GM19468 (cell line): ENCODE measurements at regions not wholly inside any gene's neighbourhood (a gene's known extent, or its start where the extent isn't known, plus 50 kb on each side); places are given as distances from the start of the nearest gene placed in this dataset.
A peak's percentile ranks its signal among the peaks of the same experiment; 100 is the strongest.
"Not testable (repeated sequence)": the region's sequence is repeated elsewhere in the genome, so short reads cannot be mapped to it uniquely, and the experiment has no call there.

Source experiments
- ATAC-seq: cut with Tn5 transposase; IDR thresholded peaks from one replicate; pipeline ENCODE4 v1.9.1; 2021; ENCODE audit warnings: mild to moderate bottlenecking, moderate library complexity, moderate number of reproducible peaks; ENCODE audit not compliant: unreplicated experiment; ENCODE audit errors: extremely low read depth

DNA sequence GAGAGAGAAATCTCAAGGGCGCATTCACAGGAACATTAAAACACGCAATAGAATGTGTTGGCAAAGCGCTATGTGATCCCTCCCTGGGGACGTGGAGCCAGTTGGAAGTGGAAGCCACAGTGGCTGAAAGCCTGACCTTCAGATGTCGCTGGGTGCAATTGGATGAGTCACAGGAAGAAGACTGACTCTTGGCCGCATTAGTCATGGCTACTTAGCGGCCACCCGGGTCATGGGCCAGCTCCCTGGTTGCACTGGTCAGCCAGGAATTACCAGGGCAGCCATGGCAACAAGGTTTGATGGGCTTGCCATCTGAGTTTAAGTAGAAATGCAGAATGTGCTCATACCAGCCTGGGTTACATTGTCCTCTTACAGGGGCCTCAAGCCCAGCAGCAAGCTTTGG, 231.2 kb upstream of the FRG2C start:
- ATAC-seq, result not testable (repeated sequence)

DNA sequence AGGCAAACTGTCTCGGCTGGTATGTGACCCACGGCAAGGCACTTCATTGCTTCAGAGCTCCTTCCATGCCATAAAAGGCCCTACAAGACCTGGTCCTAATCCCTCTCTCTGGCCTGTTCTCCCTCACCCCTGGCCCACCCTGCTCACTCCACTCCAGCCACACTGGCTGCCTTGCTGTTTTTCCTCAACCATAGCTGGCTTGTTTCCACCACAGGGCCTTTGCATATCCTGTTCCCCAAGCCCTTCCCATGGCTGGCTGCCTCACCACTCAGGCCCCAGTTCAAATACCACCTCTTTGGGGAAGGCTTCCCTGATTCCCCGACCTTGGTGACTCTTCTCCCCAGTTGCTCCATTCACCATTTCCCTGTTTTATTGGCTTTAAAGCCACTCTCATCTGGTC, 230.8 kb upstream of the FRG2C start:
- ATAC-seq, result not testable (repeated sequence)

DNA sequence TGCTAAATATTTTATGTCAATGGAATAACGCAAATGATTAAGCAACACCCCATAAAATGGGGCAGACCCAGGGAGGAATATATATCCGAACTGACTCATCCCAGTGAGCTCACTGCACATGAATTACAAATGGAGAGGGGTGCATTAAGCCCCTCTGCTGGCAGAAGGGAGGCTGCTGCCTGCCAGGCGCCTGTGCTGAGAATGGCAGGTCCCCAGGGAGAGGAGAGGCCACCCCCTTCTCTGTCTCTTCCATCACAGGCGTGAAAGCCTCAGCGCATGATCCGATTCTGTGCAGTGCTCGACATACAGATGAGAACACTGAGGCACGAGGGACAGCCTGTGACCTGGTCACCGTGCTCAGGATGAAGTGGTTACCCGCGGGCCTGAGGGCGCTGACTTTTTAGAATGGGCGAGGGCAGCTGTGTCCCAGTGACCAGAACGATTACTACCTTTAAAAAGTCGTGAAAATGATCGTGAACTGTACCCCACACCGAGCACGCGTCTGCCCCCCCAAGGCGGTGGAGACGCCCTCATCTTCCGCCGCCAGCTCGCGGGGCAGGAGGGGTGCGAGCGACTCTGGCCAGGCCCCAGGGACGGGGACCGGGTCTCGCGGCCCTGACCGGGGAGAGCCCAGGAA, 229.7 kb upstream of the FRG2C start:
- not testable (repeated sequence) for ATAC-seq

DNA sequence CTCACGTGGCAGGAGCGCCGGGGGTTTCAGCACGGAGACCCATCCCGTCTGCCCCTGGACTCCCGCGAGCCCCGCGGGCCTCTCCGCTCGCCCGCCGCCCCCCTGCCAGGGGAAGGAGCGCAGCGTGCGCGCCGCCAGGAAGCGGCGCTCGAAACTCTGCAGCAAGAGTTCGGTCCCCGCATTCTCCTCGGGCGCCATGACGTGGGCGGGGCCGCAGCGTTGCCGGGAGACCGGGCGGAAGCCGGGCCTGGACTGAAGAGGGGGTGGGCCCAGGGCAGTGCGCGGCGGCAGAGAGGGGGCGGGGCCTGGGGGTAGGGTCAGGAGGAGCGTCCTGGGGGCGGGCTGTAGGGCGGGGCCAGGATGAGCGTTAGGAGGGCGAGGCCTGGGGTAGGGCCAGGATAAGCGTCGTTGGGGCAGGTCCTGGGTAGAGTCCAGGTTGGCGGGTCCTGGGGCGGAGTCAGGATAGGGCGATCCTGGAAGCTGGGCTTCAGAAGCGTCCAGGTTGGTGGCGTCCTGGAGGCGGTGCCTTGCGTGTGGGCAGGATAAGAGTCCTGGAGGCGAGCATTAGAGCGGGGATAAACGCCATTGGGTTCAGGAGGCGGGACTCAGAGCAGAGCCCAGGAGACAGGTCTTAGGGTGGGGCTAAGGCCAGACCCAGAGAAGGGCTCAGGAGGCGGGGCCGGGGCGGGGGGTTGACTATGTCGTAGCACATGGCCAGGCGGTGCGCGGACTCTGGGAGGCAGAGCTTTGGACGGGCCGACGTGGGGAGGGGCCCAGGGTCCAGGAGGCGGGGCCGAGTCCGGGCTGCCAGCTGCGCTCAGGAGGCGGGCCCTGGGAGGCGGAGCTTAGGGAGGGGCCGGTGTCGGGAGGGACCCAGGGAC, 229.0 kb upstream of the FRG2C start:
- peak; percentile 97 for ATAC-seq

DNA sequence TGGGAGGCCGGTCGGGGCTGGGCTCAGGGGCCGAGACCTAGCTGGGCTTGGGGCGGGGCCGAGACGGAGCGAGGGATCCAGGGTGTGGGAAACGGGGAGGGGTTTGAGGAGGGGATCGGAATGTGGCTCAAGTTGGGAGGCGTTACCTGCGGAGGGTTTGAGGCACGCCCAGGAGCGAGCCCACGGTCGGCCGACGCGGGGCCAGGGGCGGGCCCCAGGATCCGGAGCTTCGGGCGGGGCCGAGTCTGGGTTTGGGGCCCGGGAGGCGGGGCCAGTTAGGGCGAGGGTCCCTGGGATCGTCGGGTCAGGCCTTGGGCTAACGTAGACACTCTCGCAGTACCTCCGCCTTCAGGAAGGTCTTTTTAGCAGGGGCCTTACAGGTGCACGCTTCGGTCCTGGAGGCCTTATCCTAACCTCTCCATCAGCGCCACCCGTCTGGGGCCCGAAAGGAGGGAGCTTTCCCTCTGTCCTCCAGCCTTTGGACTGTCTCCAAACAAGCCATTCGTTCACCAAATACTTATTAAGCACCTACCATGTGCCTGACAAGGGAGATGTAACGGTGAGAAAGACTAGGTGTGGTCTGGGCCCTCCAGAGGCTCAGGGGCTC, 228.2 kb upstream of the FRG2C start:
- ATAC-seq, result not testable (repeated sequence)

DNA sequence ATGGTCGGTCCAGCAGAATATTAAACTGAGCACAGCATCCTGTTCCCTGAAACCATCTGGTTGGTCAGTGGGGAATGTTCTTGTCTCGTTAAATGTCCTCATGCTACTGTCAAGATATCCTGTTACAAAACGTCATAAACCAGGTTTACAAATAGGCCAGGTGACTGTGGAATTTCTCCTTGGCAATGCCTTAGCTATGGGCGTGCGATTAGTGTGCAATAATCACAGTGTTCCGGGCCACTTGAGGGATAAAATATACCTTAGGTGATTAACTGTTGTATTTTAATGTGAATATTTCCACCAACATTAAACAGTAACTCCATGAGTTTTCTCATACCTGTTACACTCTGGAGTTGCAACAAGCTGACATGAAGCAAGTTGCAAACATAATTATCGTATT, 223.1 kb upstream of the FRG2C start:
- not testable (repeated sequence) for ATAC-seq

DNA sequence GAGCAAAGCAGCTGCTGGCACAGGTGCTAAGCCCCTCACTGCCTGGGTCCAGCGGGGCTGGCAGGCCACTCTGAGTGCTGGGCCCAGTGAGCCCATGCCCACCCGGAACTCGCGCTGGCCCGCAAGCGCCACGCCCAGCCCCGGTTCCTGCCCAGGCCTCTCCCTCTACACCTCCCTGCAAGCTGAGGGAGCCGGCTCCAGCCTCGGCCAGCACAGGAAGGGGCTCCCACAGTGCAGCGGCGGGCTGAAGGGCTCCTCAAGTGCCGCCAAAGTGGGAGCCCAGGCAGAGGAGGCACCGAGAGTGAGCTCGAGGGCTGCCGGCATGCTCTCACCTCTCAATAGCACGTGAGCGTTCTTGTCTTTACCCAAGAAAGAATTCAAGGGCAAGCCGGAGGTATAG, 219.5 kb upstream of the FRG2C start:
- not testable (repeated sequence) for ATAC-seq

DNA sequence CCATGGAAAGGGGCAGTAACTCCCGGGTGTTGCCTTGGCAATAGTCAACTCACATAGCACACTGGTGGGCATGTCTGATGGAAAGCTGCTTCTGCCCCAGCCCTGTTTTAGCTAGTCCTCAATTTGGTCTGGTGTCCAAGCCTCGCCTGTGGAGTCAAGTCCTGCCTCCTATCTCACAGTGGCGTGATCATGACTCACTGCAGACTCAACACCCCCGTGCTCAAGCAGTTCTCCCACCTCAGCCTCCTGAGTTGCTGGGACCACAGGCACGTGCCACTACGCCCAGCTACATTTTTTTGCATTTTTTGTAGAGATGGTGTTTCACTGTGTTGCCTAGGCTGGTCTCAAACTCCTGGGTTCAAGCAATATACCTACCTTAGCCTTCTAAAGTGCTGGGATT, 218.9 kb upstream of the FRG2C start:
- not testable (repeated sequence) for ATAC-seq

DNA sequence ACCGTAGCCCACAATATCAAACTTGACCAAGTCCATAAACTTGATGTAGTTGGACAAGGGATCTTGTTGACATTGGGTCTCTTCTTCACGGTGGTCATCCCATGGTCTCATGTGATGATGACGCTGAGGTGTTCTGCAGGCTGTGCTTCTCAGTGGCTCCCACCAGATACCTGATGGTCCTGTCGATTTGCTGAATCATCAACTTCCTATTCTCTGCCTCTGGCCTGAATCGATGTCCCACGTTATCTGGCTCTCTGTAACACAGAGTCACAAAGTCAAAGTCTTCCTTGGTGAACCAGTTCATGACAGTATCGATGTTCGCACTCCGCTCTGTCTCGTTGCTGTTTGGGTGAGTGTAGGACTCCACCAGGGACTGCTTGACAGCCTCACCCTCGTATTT, 217.2 kb upstream of the FRG2C start:
- ATAC-seq, result not testable (repeated sequence)

DNA sequence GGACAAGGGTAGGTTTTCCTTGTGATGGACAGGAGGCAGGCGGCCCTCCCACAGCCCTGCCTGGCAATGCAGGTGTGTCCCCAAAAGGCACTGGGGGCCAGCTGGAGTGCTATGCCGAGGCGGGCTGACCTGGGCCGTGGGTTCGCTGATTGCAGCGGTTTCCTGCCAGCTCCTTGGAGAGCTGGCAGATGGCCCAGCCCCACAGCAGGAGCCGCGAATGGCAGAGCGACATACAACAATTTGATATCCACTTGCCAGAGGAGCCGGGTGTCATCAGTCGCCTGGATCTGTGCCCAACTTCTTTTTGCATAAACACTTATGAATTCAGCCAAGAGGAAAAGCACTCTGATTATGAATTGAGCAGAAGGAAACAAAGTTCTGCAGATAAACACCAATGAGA, 210.8 kb upstream of the FRG2C start:
- ATAC-seq, result not testable (repeated sequence)

DNA sequence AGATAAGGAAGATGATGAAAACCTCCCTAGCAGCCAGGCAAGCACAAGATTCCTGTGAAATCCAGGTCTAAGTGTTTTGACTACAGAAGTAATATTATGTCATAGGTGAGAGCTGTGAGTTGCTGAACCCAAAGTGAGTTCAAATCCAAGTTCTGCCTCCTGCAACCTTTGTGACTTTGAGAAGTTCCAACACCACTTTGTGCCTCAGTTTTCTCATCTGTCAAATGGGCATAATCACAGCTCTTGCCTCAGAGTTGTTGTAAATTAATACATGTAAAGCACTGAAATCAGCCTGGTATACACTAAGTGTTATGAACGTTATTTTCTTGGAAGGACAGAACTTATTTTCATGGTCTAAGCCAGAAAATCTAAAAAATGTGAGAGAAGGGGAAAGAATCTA, 210.3 kb upstream of the FRG2C start:
- ATAC-seq, result not testable (repeated sequence)

DNA sequence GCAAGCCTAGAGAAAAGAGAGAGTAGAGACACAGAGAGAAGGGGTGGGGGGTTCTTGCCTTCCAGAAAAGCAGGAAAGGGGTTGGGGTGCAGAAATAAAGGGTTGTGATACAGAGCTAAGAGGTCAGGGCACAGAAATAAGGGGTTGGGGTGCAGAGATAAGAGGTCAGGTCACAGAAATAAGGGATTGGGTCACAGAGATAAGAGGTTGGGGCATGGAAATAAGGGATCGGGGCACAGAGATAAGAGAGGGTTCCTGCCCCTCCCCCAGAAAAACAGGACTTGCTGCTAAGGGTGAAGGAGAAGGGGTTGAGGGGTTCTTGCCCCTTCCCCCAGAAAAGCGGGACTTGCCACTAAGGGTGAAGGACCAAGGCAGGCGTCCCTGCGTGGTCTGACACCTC, 189.6 kb upstream of the FRG2C start:
- ATAC-seq, result not testable (repeated sequence)

DNA sequence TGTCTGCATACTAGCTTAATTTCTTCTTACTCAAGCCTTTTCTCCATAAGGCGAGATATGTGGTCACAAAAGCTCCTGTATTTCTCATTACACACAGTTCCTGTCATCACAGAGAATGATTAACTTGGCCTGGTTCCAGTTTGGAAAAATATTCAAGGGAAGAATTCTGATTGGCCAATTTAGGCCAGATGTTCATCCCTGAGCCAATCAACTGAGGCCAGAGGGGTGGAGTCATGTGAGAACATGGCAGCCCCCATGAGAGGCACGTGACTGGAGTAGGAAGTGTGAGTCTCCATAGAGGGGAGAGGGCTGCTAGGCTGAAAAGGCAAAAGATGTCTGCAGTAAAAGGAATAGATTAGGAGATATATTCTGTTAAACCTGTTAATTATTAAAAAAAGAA, 167.5 kb upstream of the FRG2C start:
- ATAC-seq, result not testable (repeated sequence)

DNA sequence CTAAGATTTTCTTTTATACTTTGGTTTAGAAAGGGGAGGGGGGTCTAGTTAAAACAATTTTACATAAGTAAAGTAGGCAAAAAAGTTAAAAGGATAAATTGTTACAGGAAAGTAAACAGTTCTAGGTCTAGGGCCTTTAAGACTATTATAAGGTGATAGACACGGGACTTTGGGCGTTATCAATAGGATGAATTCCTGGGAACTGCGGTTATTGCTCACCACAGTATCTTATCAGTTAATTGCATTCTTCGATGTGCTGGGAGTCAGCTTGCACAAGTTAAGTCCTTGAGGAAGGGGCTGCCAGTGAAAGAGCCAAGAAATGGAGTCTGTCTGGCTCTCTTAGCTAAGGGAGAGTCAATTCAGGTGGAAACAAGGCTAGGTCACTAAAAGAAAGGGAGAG, 163.8 kb upstream of the FRG2C start:
- not testable (repeated sequence) for ATAC-seq

DNA sequence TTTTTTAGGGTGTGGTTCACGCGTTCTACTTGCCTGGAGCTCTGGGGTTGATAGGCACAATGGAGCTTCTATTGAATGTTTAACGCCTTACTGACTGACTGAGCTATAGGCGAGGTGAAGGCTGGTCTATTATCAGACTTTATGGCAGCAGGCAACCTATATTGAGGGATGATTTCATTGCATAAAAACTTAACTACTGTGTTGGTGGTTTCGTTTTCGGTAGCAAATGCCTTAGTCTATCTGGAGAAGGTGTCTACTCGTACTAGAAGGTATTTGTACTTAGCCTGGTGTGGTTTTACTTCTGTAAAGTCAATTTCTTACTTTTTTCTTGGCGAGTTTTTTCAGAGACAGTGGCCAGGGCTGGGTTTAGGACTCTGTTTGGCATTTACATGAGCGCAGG, 162.0 kb upstream of the FRG2C start:
- ATAC-seq, result not testable (repeated sequence)

DNA sequence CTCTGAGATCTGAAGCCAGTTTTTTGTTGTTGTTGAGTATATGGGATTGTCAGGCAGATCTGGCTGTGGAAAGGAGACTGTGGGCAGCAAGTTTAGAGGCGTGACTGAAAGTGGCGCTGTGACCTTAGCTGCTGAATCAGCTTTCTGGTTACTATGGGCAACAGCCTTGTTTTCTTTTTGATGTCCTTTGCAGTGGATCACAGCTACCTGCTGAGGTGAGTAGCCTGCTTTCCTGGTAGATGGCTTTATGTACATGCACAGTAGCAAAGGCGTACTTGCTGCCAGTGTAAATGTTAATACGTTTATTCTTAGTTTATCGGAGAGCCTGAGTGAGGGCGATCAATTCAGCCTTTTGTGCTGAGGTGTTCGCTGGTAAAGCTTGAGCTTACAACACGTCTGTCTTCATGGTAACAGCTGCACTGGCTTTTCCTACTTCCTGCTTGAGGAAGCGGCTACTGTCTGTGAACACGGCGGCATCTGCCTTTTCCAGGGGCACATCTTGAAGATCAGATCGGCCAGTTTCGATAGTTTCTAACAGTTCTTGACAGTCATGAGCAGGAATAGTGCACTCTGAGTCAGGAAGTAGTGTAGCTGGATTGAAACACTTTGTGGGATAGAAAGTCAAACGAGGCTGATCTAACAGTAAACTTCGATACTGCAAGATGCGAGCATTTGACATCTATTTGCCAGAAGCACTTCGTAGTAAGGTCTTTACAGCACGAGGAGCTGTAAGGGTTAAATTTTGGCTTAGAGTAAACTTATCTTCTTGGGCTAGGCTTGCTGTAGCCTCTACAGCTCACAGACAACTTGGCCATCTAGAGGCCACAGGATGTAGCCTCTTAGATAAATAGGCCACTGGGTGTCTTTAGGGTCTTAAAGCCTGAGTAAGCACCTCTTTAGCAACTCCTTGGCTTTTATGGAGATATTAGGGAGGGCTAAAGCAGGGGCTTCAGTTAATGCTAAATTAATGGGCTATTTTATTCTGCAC, 161.1 kb upstream of the FRG2C start:
- not testable (repeated sequence) for ATAC-seq

DNA sequence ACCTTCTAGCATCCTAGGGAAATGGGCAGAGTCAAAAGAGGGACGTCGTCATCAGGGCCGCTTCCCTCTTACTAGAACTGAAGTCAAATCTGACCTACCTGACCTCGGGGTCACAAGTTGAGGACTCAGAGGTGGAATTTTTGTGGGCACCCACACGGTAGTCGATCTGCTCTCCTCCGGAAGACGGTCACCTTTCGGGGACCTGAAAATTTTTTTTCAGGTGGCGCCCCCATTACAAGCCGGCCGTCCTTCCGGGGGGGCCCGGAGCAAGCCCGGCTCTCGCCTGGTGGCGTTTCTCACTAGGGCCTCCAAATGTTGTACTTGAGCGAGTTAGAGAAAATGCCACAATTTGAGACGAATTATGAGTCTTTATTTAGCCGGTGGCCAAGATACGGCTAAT, 157.5 kb upstream of the FRG2C start:
- no peak for ATAC-seq

DNA sequence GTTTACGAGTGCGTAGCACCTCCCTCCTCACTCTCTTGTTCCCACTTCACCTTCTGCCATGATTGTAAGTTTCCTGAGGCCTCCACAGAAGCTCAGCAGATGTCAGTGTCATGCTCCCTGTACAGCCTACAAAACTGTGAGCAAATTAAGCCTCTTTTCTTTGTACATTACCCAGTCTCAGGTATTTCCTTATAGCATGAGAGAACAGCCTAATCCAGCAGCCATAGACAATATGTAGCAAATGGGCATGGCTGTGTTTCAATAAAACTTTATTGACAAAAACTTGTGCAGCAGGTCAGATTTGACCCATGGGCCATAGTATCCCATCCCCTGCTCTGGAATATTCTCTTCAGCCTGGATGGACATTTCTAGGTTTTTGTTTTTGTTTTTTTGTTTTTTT, 156.2 kb upstream of the FRG2C start:
- not testable (repeated sequence) for ATAC-seq

DNA sequence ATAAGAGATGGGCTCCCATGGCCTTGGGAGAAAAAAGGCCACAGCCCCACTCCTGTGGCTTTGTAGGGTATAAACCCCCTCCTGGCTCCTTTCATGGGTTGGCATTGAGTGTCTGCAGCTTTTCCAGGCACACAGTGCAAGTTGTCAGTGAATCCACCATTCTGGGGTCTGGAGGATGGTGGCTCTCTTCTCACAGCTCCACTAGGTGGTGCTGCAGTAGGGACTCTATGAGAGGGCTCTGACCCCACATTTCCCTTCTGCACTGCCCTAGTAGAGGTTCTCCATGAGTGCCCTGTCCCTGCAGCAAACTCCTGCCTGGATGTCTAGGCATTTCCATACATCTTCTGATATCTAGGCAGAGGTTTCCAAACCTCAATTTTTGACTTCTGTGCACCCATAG, 136.5 kb upstream of the FRG2C start:
- ATAC-seq, result not testable (repeated sequence)

DNA sequence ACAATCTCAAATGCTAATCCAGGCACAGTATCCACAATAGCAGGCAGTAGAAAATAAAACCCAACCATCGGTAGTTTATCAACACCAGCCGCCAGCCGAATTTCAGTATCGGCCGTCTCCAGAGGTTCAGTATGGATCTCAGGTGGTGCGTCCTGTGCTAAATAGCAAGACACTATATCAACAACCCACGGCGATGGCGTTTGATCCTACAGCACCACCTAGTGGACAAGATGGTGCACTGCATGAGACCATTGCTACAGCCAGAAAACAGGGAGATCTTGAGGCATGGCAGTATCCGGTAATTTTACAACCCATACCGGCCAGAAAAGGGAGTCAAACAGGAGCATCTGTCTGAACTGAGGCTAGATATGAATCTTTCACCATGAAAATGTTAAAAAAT, 112.0 kb upstream of the FRG2C start:
- not testable (repeated sequence) for ATAC-seq
